Inferior parietal cortex (tissue), 1 donor: ENCODE measurements at regions not wholly inside any gene's neighbourhood (a gene's known extent, or its start where the extent isn't known, plus 50 kb on each side); places are given as distances from the start of the nearest gene placed in this dataset.
A peak's percentile ranks its signal among the peaks of the same experiment; 100 is the strongest.

ENCODE experiments used
- DNase-seq: peaks from one replicate; pipeline ENCODE4 v3.0.0-alpha.2; 2016; ENCODE audit errors: extremely low spot score

DNA sequence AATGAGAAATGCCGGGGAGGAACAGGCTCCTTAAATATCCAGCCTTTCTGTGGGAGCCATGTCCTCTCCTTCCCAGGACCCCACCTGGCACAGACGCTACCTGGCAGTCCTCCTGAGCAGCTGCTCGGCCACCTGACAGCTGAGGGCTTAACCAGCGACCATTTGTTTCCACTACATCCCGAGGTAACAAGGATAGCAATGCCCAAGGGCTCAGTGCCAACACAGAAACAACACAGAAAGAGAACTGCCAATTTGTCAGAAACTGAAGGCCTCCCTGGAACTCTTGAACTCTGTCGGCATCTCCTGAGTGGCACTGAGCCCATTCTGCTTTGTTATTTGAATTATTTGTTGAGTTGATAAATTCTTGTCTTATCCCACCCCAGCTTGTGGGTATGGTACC, 122.2 kb upstream of the ARHGAP28 start:
- no peak for DNase-seq

DNA sequence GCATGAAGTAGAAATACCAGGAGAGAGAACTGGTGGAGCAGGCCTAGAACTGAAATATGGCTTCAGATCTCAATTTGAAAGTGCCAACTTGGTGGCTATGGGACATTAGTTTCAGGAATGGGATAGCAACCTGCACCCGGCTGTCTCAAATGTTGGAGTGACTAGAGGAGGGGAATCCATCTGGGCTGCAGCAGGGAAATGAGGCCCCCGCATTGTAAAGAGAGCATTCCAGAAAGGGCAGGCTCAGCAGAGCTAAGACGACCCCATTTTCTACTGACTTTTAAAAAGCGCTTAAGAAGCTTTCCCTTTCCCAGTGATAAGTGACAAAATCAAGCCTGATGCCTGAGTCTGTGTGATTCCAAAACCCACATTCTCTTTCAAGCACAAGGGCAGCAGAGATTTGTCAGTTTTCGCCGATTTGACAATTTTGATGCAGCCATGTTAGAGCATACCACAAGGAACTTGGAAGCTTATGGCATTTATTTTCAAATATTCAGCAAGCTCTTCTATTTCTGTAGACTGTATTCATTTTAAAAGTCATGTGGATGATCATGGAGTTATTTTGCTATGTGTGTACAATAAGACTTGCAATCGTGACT, 119.8 kb upstream of the ARHGAP28 start:
- DNase-seq = no peak

DNA sequence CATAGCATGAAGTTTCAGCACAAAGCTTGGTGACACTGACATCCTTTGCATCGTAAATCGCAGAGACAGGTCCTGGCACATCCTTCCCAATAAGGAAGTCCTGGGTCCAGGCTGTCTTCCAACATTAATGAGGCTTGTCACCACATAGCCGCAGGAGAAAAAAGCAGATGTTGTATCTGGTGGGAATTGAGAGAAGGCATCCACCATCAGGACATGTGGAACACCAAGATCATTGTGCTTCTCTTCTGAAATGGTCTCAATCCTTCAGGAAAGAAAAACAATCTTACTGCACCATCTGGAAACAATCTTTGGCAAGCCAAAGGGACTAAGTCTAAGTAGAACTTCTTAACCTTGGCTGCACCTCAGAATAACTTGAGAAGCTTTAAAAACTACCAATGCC, 119.0 kb upstream of the ARHGAP28 start:
- no peak for DNase-seq

DNA sequence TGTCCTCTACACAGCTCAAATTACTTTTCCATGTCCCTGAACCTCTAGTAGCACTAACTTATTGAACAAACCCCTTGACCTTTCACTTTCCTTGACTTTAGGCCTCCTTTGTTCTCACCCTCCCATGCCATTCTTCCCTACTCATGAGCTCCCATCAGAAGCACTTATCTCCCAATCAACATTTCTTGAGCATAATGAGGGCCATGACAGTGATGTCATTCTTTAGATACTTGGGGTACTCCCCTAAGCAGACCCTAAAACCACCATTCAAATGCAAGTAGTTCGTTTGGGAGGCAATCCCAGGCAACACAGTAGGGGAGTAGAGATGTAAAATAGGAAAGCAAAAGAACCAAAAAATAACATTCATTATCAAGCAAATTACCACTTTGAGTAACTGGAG, 115.9 kb upstream of the ARHGAP28 start:
- DNase-seq = no peak

DNA sequence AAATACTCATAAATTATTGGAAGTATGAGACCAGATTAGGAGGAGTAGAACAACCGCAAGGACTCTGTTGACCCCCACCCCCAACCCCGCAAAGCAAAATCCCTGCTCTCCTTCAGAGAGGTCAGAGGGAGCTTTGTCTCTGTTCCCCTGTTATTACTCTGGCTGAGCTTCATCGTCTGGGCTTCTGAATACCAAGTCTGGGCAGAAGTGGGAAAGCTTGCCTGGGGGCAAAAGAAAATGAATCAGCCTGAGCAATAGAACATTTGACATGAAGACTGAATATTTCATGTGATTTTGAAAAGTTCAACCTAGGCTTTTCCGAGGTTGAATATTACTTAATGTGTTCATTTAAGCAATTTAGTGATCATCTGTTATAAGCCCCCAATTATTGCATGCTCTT, 114.6 kb upstream of the ARHGAP28 start:
- DNase-seq = no peak

DNA sequence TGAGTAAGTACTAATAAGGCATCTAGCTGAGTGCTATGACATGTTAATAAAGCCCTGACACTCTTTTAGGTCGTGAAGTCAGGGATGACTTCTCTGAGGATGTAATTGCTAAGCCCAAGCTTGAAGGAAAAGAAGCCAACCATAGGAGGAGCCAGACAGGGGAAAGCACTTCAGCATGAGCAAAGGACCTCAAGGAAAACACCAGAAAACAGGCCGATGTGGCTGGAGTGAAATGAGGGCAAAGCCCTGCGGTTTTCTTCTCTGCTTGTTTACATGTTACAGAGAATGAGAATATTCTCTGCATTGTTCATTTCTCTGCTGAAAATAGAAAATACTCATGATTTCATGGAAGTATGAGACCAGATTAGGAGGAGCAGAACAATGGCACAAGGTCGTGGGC, 112.5 kb upstream of the ARHGAP28 start:
- DNase-seq = no peak

DNA sequence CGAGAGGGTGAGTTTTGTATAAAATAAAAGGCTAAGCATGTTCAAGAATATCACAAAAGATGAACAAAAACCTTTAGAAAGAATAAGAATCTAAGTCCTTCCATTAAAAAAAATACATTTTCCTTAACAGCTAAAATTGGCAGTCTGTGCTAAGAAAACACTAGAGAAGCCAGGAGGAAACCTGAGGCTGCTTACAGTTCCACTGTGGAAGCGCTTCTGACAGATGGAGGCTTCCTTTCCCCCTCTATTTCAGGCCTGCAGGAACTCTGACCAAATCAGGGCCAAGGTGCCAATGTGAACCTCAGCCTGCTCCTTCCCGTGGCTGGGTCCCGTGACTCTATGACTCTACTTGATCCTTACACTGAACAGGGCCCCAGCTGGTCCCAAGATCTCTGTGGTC, 108.1 kb upstream of the ARHGAP28 start:
- DNase-seq = no peak

DNA sequence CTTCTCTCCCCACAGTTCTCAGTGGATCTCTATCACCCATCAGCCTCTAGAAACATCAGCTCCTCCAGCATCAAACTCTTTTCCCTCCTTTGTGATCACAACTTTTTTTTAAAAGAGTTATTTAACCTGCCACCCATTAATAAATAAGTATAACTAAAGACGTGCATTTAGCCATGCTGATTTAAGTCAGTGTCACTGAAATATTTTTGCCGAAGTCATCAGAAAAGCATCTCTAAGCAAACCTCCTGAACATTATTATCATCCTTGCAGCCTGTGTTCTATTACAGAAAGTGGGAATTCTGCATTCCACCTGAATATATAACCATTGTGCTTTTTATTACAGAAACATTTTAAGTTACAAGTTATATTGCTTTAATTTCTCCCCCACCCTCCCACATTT, 106.2 kb upstream of the ARHGAP28 start:
- DNase-seq = no peak

DNA sequence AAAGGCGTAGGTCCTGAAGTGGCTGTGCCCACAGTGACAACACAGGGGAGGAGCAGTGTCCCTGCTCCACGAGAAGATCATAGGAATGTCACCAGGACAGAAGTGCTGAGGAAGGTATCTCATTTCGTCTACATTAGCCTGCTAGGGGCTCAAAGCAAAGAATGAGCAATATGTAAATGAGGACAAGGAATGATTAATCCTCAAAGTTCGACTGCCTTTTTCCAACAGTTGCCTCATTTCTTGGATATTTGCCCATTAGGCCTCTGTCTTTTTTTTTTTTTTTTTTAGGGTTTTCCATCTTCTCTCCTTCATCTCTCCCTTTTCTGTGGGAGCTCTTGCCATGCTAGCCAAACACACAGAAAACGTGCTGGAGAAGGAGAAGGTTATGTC, 105.2 kb upstream of the ARHGAP28 start:
- DNase-seq = no peak

DNA sequence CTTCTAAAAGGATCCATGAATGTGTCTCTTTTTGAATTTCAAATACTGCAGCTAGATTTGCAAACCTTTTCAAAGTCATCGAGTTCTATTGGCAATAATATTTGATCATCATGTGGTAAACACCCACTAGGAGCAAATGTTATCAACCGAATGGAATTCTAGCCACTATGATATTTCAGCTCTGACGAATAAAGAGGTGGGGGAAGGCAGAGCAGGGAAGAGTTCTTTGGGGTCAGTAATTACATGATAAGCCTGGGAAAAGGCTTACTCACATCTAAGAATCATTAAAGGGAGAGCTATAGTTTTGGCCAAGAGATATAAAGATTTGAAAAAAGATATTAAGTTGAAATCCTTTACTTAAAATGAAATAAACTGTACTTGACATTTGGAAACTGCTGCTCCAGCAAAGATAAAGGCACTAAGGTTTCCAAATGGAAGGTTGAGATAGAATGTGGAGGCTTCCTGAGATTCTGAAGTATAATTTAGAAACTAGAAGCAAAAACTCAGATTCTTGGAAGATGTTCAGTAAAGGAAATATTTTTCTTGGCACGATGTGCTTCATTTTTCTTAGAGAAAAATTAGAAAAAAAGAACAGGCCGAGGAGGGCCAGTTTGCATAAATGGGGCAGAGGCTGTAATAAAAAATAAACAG, 104.7 kb upstream of the ARHGAP28 start:
- peak; percentile 25 for DNase-seq

DNA sequence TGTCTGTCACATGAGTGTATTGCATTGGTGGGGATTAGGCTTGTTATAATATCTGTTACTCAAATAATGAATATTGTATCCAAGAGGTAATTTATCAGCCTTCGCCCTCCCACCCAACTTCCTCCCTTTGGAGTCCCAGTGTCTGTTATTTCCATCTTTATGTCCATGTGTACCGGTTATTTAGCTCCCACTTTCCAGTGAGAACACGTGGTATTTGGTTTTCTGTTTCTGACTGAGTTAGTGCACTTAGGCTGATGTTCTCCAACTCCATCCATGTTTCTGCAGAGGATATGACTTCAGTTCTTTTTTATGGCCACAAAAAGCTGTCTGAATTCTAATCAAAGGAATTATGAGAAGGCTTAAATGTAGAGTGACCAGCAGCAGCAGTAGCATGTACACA, 104.0 kb upstream of the ARHGAP28 start:
- DNase-seq = no peak

DNA sequence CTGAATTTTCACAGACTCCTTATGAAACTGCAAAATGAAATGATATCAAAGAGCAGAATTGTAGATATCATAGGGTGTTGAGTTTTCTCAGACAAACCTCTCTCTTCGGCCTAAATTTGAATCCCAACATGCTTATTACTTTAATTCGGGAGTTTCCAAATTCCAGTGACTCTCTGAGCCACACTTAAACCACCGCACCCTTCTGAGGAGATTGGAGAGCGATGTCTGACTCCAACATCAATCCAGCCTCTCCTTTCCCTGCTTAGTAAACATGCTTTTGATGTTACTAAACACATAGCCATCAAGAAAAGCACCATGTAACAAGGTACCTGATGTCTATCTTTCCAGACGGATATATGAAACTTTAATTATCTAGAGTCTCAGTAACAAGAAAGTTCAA, 103.1 kb upstream of the ARHGAP28 start:
- DNase-seq = no peak

DNA sequence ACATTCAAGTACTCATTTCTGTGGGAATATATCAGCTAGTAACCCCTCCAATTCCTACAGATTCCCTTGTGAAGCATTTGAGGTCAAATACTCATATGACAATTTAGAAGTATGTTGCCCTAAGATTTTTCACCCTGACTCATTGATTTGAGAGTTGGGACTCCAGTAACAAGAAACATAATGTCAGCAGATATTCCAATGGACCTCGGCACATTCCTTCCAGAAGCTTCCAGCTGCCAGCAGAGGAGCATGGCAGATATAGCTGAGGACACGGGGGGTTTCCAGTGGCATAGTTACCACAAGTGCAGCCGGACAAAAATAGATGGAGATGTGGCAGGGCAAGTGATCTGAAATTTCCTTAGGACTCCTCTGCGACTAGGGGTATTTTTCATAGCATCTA, 101.9 kb upstream of the ARHGAP28 start:
- DNase-seq = no peak

DNA sequence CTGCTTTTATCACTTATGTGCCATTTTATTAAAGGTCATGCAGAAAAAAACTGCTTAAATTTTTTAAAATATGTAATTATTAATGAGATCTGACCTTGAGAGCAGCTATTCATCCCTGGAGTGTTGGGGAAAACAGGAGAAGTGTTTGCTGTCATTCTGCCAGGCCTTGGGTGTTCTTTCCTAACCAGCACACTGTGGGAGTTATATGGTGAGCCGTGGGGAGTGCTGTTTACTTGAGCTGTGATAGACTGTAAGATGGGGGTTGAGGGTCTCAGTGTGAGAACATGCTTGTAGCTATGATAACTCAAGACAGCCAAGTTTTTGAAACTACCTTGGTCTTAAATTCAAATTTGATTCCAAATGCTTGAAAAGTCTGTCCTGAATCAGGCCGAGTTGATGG, 101.3 kb upstream of the ARHGAP28 start:
- DNase-seq = no peak

DNA sequence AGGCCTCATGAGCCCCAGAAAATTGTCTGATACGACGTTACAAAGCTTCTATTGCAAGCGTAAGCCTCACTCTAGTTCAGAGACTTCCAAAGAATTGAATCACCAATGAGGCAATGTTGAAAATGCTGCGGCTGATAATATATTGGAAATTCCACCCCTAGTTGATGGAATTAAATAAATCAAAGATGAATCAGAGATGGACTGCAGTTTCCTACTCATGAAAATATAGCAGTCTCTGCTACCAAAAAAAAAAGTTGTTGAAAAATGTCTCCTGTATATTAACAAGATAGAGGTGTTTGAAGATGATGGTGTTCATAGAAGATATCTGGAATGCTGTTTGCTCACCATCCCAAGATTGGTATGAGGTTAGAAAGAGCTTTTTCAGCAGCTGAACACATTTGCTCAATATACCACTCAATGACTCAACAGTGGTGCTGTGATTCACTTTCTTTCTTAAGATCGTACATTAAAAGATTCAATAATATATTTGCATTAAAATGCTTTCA, 99.8 kb upstream of the ARHGAP28 start:
- no peak for DNase-seq

DNA sequence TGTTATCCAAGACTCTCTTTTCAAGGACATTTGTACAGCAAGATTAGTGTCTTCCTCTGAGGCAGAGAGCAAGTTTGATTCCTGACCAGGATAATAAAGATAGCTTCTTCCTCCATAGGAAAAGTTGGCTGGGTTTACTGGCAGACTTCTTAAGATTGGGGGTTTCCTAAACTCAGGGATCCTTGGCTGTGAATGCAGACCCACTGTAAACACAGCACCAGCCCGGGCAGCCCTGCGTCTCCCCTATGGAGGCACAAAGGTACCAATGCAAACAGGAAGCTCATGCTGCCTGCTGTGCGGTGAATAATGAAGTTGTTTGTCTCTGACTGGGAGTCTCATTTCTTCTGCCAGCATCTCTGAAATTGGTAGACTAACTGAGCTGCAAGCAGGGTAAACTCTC, 96.2 kb upstream of the ARHGAP28 start:
- DNase-seq = no peak

DNA sequence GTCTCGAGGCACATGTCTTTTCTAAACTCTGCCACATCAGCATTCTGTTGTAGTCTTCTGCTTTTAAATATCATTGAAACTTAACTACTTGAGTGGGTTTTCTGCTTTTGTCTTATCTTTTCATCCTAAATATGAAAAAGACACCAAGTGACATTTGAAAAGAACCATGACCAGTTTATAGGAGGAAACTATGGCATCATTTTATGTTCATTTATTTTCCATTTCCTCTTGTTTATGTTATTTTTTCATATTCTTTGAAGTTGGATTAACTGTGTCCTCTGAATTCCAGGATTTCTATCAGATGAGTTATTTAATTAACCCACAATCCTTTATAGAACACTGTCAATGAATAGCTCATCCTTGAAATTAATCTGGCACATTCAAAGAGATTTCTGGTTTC, 93.4 kb upstream of the ARHGAP28 start:
- DNase-seq = no peak

DNA sequence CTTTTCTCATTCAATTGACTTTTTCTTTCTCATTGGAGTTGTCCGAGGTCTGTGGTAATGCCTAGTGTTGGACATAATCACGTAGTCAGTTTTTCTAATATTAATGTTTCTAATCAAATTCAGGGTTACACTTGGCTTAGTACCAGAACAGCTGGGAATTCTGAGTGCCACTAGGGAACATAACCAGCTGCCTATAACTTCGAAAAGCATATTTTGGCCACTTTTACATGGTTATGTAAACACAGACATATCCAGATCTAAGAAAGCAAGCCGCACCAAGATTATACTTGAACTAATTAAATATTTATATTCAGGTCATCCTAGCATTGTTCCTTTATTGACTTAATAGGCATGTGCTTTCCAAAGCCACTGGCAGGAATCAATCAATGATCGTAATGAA, 91.1 kb upstream of the ARHGAP28 start:
- DNase-seq = no peak

DNA sequence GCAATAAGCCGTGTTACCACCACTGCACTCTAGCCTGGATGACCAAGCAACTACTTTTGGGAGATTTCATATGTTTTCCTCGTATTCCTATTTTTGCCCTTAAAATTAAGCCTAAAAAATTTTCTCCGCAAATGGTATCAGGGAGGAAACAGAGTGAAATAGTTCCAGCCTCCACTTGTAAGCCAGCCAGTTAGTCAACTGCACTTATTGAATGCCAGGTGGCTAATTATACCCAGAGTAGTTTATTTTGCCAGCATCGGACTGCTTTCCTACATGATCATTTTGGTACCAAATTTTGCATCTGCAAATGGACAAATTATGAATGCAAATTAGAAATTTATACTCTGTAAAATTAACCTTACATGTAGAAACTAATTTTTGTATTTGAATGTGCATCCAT, 90.2 kb upstream of the ARHGAP28 start:
- DNase-seq = no peak

DNA sequence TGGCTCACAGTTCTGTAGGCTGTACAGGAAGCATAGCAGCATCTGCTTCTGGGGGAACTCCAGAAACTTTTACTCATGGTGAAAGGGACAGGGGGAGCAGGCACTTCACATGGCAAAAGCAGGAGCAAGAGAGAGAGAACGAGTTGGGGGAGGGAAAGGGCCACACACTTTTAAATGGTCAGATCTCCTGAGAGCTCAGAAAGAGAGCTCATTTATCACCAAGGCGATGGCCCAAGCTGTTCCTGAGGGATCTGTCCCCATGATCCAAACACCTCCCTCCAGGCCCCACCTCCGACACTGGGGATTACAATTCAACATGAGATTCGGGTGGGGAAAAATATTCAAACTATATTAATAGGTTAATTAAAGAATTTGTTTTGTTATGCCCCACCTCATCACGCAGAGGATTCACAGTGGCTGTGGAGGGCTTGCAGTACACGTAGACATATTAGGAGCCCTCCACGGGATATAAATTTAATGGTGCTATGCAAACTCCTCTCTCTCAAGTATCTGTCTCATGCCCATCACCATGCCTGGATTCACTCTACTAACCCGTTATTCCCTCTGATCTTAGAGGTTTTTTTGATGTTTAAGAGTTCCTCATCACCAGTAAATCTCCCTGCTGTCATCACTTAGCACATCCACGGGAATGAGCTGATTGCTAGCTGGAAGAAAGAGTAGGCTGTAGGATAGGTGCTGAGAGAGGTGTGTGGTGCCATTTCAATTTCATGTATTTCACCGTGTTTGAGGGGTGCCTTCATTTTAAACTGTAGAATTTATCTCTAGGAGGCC, 84.5 kb upstream of the ARHGAP28 start:
- DNase-seq = no peak

DNA sequence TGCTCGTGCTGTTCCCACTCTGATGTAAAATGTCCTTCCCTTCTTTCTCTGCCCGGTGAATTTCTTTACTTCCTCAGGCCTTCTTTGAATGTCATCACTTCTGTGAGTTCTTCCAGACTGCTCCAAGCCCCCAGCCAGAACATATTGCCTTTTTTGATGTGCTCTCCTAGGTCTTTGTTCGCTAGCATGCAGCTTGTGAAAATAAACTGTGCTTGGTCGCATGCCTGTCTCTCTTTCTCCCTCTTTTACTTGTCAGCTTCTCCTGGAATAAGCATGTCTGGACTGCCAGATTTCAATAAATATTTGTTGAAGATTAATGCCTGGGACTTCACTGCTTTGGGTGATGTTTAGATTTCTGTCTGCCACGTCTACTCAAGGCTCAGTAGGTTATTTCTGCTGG, 82.7 kb upstream of the ARHGAP28 start:
- no peak for DNase-seq

DNA sequence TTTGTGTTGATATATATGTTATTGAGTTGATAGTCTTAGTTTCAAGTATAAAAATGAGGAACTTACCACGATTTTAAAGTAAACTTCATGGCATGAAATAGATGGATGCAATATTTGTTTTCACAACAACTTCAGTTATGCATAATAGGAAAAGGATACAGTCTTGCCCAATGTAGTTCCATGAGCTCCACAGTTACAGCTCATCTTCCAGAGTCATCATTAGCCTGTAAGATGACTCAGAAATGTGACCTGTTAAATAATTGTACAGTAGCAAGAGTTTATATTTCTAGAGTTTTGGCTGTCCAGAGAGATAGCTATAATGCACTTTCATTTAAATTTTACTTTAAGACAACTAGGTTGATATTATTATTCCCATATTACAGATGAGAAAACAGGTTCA, 80.9 kb upstream of the ARHGAP28 start:
- no peak for DNase-seq
